ENCODE measurements at regions not wholly inside any gene's neighbourhood (a gene's known extent, or its start where the extent isn't known, plus 50 kb on each side); places are given as distances from the start of the nearest gene placed in this dataset. TPM values are rescaled to one million over a fixed set of nuclear protein-coding genes. Genes with fewer than 3 reads are reported as not detected.

DNA sequence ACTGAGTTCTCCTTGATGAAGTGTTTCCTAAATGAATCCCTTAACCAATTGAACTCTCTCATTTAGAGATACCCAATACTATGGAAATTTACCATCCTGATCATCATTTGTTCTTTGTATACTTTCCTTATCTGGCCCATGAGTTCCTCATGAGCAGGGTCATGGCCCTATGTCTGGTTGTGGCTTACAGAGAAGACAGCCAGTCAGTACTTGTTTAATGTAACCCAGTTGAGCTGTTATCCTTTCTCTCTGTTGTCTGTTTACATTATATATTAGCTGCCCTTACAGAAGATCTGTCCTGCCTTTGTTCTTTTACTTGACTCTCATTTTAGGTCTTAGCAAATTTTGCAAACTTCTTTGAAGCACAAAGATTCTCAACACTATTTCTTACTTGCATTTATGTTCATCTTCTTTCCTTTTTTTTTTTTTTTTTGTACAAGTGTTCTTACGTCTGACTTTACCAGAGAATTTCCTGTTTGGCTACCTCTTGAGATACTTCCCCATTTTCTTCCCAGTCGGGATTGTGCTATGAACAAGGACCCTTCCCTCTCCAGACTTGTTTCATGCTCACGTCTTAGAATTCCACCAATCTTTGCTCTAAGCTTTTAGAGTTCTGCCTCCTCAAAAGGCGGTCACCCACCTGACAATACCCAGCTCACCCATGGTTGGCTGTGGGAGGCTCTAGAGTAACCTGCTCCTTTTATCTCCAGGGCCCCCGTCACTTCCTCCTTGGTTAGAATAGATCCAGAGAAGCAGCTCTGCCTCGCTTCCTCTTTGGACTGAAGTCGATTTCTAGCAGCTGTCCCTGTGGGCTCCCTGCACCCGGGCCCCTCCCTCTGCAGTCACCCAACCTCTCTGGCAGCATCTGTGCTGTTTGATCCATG, 53.6 kb upstream of the RUNX1 start:
- intact Hi-C loops (cut with DNase I), result no loop called here
- ATAC-seq, result peak; percentile 45
- peak; percentile 74 for DNase-seq (ENCODE audit: missing footprints)

DNA sequence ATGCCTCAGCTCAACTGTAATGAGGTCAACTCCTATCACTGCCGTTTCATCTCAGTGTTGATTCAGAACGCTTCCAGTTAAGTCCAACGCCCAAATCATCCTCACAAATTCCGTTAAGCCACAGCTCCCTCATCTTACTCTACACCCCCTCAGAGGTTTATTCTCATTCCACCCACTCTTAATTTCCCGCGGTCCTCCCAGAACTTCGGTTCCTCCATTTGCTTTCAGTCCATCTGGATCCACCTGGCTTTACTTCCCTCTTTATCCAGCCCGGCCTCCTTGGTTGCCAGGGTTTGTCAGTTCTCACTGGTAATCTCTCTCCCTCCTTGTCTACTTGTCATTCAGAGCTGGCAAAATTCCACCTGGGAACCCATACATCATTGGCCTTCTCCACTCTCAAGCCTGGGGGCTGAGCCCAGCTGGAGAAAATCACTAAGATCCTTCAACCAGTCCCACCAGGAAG, 51.3 kb upstream of the RUNX1 start:
- DNase-seq (ENCODE audit: missing footprints), result no peak
- intact Hi-C loops (cut with DNase I), result no loop called here

GRCh38 chr21:35099310-35099709, 50.2 kb upstream of the RUNX1 start:
- no peak for ATAC-seq

More for the DNA sequence above, 51.3 kb upstream of the RUNX1 start:
- ATAC-seq, result no peak

More at GRCh38 chr21:35099310-35099709, 50.2 kb upstream of the RUNX1 start:
- intact Hi-C loops (cut with DNase I), result no loop called here
- DNase-seq (ENCODE audit: missing footprints), result no peak

Small RNA genes lying in the stretch of these regions (microRNA-seq; reads per million reads assigned to microRNA genes)
- not detected for gene MIR802

All from Right ventricle myocardium inferior (tissue), 1 donor.